ENCODE measurements at regions not wholly inside any gene's neighbourhood (a gene's known extent, or its start where the extent isn't known, plus 50 kb on each side); places are given as distances from the start of the nearest gene placed in this dataset.

GRCh38 chr6:117018771-117019170 lies 141.7 kb downstream of the RFX6 start (continued):
- TF ChIP-seq FOXA1 (IDR thresholded peaks at IDR 0.05): no peak

GRCh38 chr6:117022774-117023173 lies 145.7 kb downstream of the RFX6 start:
- no peak overlapping the region for H3K4me3 ChIP-seq (ENCODE audit: low read depth in 1 of 3, low read length in 3 of 3)
- TF ChIP-seq MAX (IDR thresholded peaks at IDR 0.05): no peak
- peaks cover 0 to 4% (median 0%) of the 10 kb centered on the region in 4 donors for H3K27me3 ChIP-seq (ENCODE audit: control insufficient read depth in 4 of 4, insufficient read depth in 4 of 4, low read length in 3 of 4)
- no peaks in the 10 kb centered on the region for H3K9me3 ChIP-seq (ENCODE audit: control insufficient read depth in 4 of 4, low read length in 3 of 4)
- H3K9ac ChIP-seq (ENCODE audit: low read depth in 1 of 2, low read length in 2 of 2): no peak overlapping the region
- no peaks in the 10 kb centered on the region for H3K4me1 ChIP-seq (ENCODE audit: control insufficient read depth in 4 of 4, insufficient read depth in 4 of 4, low read length in 3 of 4)
- no peak for DNase-seq (ENCODE audit: low spot score)
- H3K27ac ChIP-seq (ENCODE audit: low read depth in 1 of 2, low read length in 2 of 2): no peak overlapping the region
- H3K36me3 ChIP-seq (ENCODE audit: control insufficient read depth in 4 of 4, insufficient read depth in 3 of 4, low read depth in 1 of 4, low read length in 3 of 4): no peaks in the 10 kb centered on the region

GRCh38 chr6:117025310-117025709 lies 148.3 kb downstream of the RFX6 start:
- H3K4me3 ChIP-seq (ENCODE audit: low read depth in 1 of 3, low read length in 3 of 3): no peak overlapping the region
- H3K27ac ChIP-seq (ENCODE audit: low read depth in 1 of 2, low read length in 2 of 2): no peak overlapping the region
- no peaks in the 10 kb centered on the region for H3K4me1 ChIP-seq (ENCODE audit: control insufficient read depth in 4 of 4, insufficient read depth in 4 of 4, low read length in 3 of 4)
- no peaks in the 10 kb centered on the region for H3K36me3 ChIP-seq (ENCODE audit: control insufficient read depth in 4 of 4, insufficient read depth in 3 of 4, low read depth in 1 of 4, low read length in 3 of 4)
- TF ChIP-seq ZBTB33 (IDR thresholded peaks at IDR 0.05) (no peak), HNF4A (conservative IDR thresholded peaks at IDR 0.05) (no peak), FOXA1 (IDR thresholded peaks at IDR 0.05) (no peak), RXRA (IDR thresholded peaks at IDR 0.05) (no peak), YY1 (IDR thresholded peaks at IDR 0.05) (no peak), SP1 (IDR thresholded peaks at IDR 0.05) (no peak), NR2F2 (IDR thresholded peaks at IDR 0.05) (no peak), GABPA (IDR thresholded peaks at IDR 0.05 in 1 of 2, conservative IDR thresholded peaks at IDR 0.05 in 1 of 2) (no peak), ATF3 (IDR thresholded peaks at IDR 0.05) (no peak), EGR1 (IDR thresholded peaks at IDR 0.05; ENCODE audit: low read depth in 2 of 2) (no peak), CTCF (IDR thresholded peaks at IDR 0.05; ENCODE audit: low read depth, low read length, missing input control) (no peak), JUND (IDR thresholded peaks at IDR 0.05) (no peak), RAD21 (IDR thresholded peaks at IDR 0.05) (no peak), MAX (IDR thresholded peaks at IDR 0.05) (no peak)
- peaks cover 0 to 4% (median 0%) of the 10 kb centered on the region in 4 donors for H3K27me3 ChIP-seq (ENCODE audit: control insufficient read depth in 4 of 4, insufficient read depth in 4 of 4, low read length in 3 of 4)
- no peaks in the 10 kb centered on the region for H3K9me3 ChIP-seq (ENCODE audit: control insufficient read depth in 4 of 4, low read length in 3 of 4)
- no peak for DNase-seq (ENCODE audit: low spot score)
- no peak overlapping the region for H3K9ac ChIP-seq (ENCODE audit: low read depth in 1 of 2, low read length in 2 of 2)
- WGBS: 45% methylated on average over 5 of the region's 5 CpGs
